SIG-M5 treated with dmso at 0.1 percent for 504 hours (cell line): ENCODE measurements at regions not wholly inside any gene's neighbourhood (a gene's known extent, or its start where the extent isn't known, plus 50 kb on each side); places are given as distances from the start of the nearest gene placed in this dataset.
"Not testable (repeated sequence)": the region's sequence is repeated elsewhere in the genome, so short reads cannot be mapped to it uniquely, and the experiment has no call there.

Source experiments
- DNase-seq: peaks from one replicate; lab custom pipeline; 2025; ENCODE audit not compliant: unreplicated experiment; lab: John Stamatoyannopoulos, UW

GRCh38 chr5:39775086-39775796 is 350.5 kb upstream of the DAB2 start:
- no peak for DNase-seq

GRCh38 chr5:39774605-39775004 is 349.8 kb upstream of the DAB2 start:
- DNase-seq: no peak

GRCh38 chr5:39772307-39772706 is 347.5 kb upstream of the DAB2 start:
- DNase-seq: no peak

- DNase-seq: no peak
Measured at GRCh38 chr5:39767916-39768315, 343.1 kb upstream of the DAB2 start.

- no peak for DNase-seq
Measured at GRCh38 chr5:39765366-39765765, 340.6 kb upstream of the DAB2 start.

GRCh38 chr5:39762761-39763160 is 338.0 kb upstream of the DAB2 start:
- DNase-seq: no peak

- DNase-seq: no peak
Measured at GRCh38 chr5:39761199-39761950, 336.6 kb upstream of the DAB2 start.

- peak; percentile 81 for DNase-seq
Measured at GRCh38 chr5:39760385-39761198, 335.8 kb upstream of the DAB2 start.

- DNase-seq: peak; percentile 37
Measured at GRCh38 chr5:39759701-39760100, 334.9 kb upstream of the DAB2 start.

- no peak for DNase-seq
Measured at GRCh38 chr5:39758426-39758825, 333.6 kb upstream of the DAB2 start.

GRCh38 chr5:39757131-39757530 is 332.4 kb upstream of the DAB2 start:
- DNase-seq: no peak

GRCh38 chr5:39755986-39756385 is 331.2 kb upstream of the DAB2 start:
- no peak for DNase-seq

GRCh38 chr5:39755452-39755851 is 330.7 kb upstream of the DAB2 start:
- no peak for DNase-seq

- DNase-seq: not testable (repeated sequence)
Measured at GRCh38 chr5:39753747-39754146, 329.0 kb upstream of the DAB2 start.

GRCh38 chr5:39750661-39751060 is 325.9 kb upstream of the DAB2 start:
- no peak for DNase-seq

GRCh38 chr5:39742916-39743315 is 318.1 kb upstream of the DAB2 start:
- no peak for DNase-seq

GRCh38 chr5:39740404-39740803 is 315.6 kb upstream of the DAB2 start:
- DNase-seq: no peak

GRCh38 chr5:39732166-39732565 is 307.4 kb upstream of the DAB2 start:
- DNase-seq: no peak

- DNase-seq: no peak
Measured at GRCh38 chr5:39730699-39731098, 305.9 kb upstream of the DAB2 start.

GRCh38 chr5:39730006-39730405 is 305.2 kb upstream of the DAB2 start:
- DNase-seq: no peak

GRCh38 chr5:39726467-39726866 is 301.7 kb upstream of the DAB2 start:
- DNase-seq: no peak

- no peak for DNase-seq
Measured at GRCh38 chr5:39721394-39721793, 296.6 kb upstream of the DAB2 start.
